OCI-LY7 (cell line): ENCODE measurements at regions not wholly inside any gene's neighbourhood (a gene's known extent, or its start where the extent isn't known, plus 50 kb on each side); places are given as distances from the start of the nearest gene placed in this dataset.

Experiments used
- BruUV-seq: library from RNA; stranded (reverse); fragments of 400-500 nt; replicated peaks from 2 replicates; lab custom pipeline; 2021; lab: Mats Ljungman, UMichigan
- CTCF ChIA-PET: fragments of 300-600 bp; sonication (Branson Sonifier 250); formaldehyde crosslinking; loops from one replicate; lab custom pipeline; 2022; ENCODE audit warnings: antibody characterized with exemption; ENCODE audit not compliant: unreplicated experiment; lab: Charles Lee
- POLR2A ChIA-PET: fragments of 300-600 bp; sonication (Branson Sonifier 250); formaldehyde crosslinking; loops from one replicate; lab custom pipeline; 2022; ENCODE audit warnings: antibody characterized with exemption; lab: Charles Lee
- DNase-seq: peaks from one replicate; pipeline ENCODE4 v3.0.0-alpha.2; 2015; ENCODE audit warnings: low spot score
- H2AFZ ChIP-seq: fragments of 200-600 bp; sonication (generic), shearing (Covaris generic); 2 replicates; pipeline ENCODE4 v1.6.1; 2014; ENCODE audit warnings: mild to moderate bottlenecking, antibody characterized with exemption, low read length, moderate library complexity
- H3K27ac ChIP-seq: fragments of 200-600 bp; sonication (generic); 2 replicates; pipeline ENCODE4 v1.5.1; 2014; ENCODE audit warnings: mixed run types, low read depth, mild to moderate bottlenecking, moderate library complexity, low read length, inconsistent platforms; ENCODE audit not compliant: poor library complexity, severe bottlenecking
- H3K36me3 ChIP-seq: fragments of 200-600 bp; sonication (generic); 2 replicates; pipeline ENCODE4 v1.6.1; 2014; ENCODE audit warnings: mild to moderate bottlenecking, antibody characterized with exemption, low read length, moderate library complexity, mixed read lengths; ENCODE audit not compliant: insufficient read depth
- H3K4me1 ChIP-seq: fragments of 200-600 bp; sonication (generic); 2 replicates; pipeline ENCODE4 v1.5.1; 2014; ENCODE audit warnings: mild to moderate bottlenecking, low read length; ENCODE audit not compliant: insufficient read depth, poor library complexity, severe bottlenecking
- H3K4me2 ChIP-seq: fragments of 200-600 bp; sonication (generic); 2 replicates; pipeline ENCODE4 v1.6.1; 2014; ENCODE audit warnings: mild to moderate bottlenecking, low read length
- H3K4me3 ChIP-seq: fragments of 200-600 bp; sonication (generic); 2 replicates; pipeline ENCODE4 v1.5.1; 2014; ENCODE audit warnings: mild to moderate bottlenecking, low read depth, low read length; ENCODE audit not compliant: poor library complexity, severe bottlenecking
- H3K79me2 ChIP-seq: fragments of 200-600 bp; sonication (generic); 2 replicates; pipeline ENCODE4 v1.6.1; 2016; ENCODE audit warnings: low read depth, mild to moderate bottlenecking, low read length, moderate library complexity, mixed read lengths; ENCODE audit not compliant: insufficient read depth
- H3K9me2 ChIP-seq: fragments of 200-600 bp; sonication (generic); 2 replicates; pipeline ENCODE4 v1.6.1; 2016; ENCODE audit warnings: mild to moderate bottlenecking, low read length, mixed read lengths; ENCODE audit not compliant: insufficient read depth
- H3K9me3 ChIP-seq: fragments of 200-600 bp; sonication (generic); 2 replicates; pipeline ENCODE4 v1.6.1; 2014; ENCODE audit warnings: mild to moderate bottlenecking, mixed run types, low read length, mixed read lengths
- H4K20me1 ChIP-seq: fragments of 200-600 bp; sonication (generic); 2 replicates; pipeline ENCODE4 v1.6.1; 2014; ENCODE audit warnings: mild to moderate bottlenecking, antibody characterized with exemption, low read length, moderate library complexity, mixed read lengths; ENCODE audit not compliant: insufficient read depth
- CTCF ChIP-seq: fragments of 200-600 bp; sonication (generic); conservative IDR thresholded peaks from 2 replicates; pipeline ENCODE4 v1.5.1; 2014; ENCODE audit warnings: mild to moderate bottlenecking, antibody characterized with exemption, low read length, moderate library complexity, mixed read lengths
- EZH2phosphoT487 ChIP-seq: fragments of 200-600 bp; sonication (generic); IDR thresholded peaks from 2 replicates; pipeline ENCODE4 v1.6.1; 2018; ENCODE audit warnings: low read depth, borderline replicate concordance, mild to moderate bottlenecking, mixed run types, antibody characterized with exemption, low read length, moderate library complexity, mixed read lengths
- intact Hi-C: fragments of 100-400 bp; cut with micrococcal nuclease; formaldehyde crosslinking; loops from one replicate; pipeline ENCODE4 v1.10.0; 2022; ENCODE audit not compliant: unreplicated experiment

GRCh38 chr1:13927736-13928135 lies 227.7 kb downstream of the PRDM2 start:
- no peak overlapping the region for H3K4me3 ChIP-seq
- no peaks in the 10 kb centered on the region for H3K9me2 ChIP-seq
- no peak overlapping the region for H2AFZ ChIP-seq
- intact Hi-C loops, result no loop called here
- BruUV-seq, result no TSS peak
- H3K4me2 ChIP-seq, result no peak overlapping the region
- CTCF ChIA-PET, result no interaction called here
- no peaks in the 10 kb centered on the region for H4K20me1 ChIP-seq
- no peak overlapping the region for H3K27ac ChIP-seq
- no peaks in the 10 kb centered on the region for H3K9me3 ChIP-seq
- H3K36me3 ChIP-seq, result no peaks in the 10 kb centered on the region
- TF ChIP-seq CTCF (no peak), EZH2phosphoT487 (no peak)
- POLR2A ChIA-PET, result interaction anchor here (0.7 kb wide), 1 partner anchor 26 kb away, joined by 3 read pairs; no protein-coding TSS in a partner anchor
- no peaks in the 10 kb centered on the region for H3K79me2 ChIP-seq
- no peak for DNase-seq
- no peaks in the 10 kb centered on the region for H3K4me1 ChIP-seq

- Histone ChIP-seq H3K9me2 (no peaks in the 10 kb centered on the region), H3K9me3 (no peaks in the 10 kb centered on the region), H3K79me2 (no peaks in the 10 kb centered on the region), H3K4me2 (no peak overlapping the region), H3K36me3 (no peaks in the 10 kb centered on the region), H2AFZ (no peak overlapping the region), H3K4me3 (no peak overlapping the region), H3K27ac (no peak overlapping the region), H3K4me1 (no peaks in the 10 kb centered on the region), H4K20me1 (no peaks in the 10 kb centered on the region)
- CTCF ChIA-PET, result no interaction called here
- no TSS peak for BruUV-seq
- DNase-seq, result no peak
- intact Hi-C loops, result no loop called here
- TF ChIP-seq CTCF, result no peak
- TF ChIP-seq EZH2phosphoT487, result no peak
- POLR2A ChIA-PET, result no interaction called here
Observed at GRCh38 chr1:13929313-13929712, 229.3 kb downstream of the PRDM2 start.

GRCh38 chr1:13930151-13930550 lies 230.2 kb downstream of the PRDM2 start:
- Histone ChIP-seq H3K36me3 (no peaks in the 10 kb centered on the region), H3K9me2 (no peaks in the 10 kb centered on the region), H3K27ac (no peak overlapping the region), H3K79me2 (no peaks in the 10 kb centered on the region), H3K4me1 (no peaks in the 10 kb centered on the region), H4K20me1 (no peaks in the 10 kb centered on the region), H3K4me2 (no peak overlapping the region), H3K9me3 (no peaks in the 10 kb centered on the region), H2AFZ (no peak overlapping the region), H3K4me3 (no peak overlapping the region)
- DNase-seq, result peak; percentile 45
- ChIA-PET POLR2A (no interaction called here), CTCF (no interaction called here)
- TF ChIP-seq CTCF, result peak; percentile 89
- TF ChIP-seq EZH2phosphoT487, result no peak
- BruUV-seq, result no TSS peak
- intact Hi-C loops, result no loop called here
